PC-3 (cell line): ENCODE measurements at regions not wholly inside any gene's neighbourhood (a gene's known extent, or its start where the extent isn't known, plus 50 kb on each side); places are given as distances from the start of the nearest gene placed in this dataset.

Experiments
- EZH2 ChIP-seq: fragments of 300-600 bp; sonication (generic); IDR thresholded peaks from one replicate; pipeline ENCODE4 v1.6.1; 2017; ENCODE audit warnings: antibody characterized with exemption, mild to moderate bottlenecking, low read length; ENCODE audit not compliant: unreplicated experiment
- TF ChIP-seq, protein P1 (sequence below): fragments of 300-600 bp; sonication (generic); conservative IDR thresholded peaks from 2 replicates; pipeline ENCODE4 v1.5.1; 2017; ENCODE audit warnings: antibody characterized with exemption, low read depth, mild to moderate bottlenecking, low read length

DNA sequence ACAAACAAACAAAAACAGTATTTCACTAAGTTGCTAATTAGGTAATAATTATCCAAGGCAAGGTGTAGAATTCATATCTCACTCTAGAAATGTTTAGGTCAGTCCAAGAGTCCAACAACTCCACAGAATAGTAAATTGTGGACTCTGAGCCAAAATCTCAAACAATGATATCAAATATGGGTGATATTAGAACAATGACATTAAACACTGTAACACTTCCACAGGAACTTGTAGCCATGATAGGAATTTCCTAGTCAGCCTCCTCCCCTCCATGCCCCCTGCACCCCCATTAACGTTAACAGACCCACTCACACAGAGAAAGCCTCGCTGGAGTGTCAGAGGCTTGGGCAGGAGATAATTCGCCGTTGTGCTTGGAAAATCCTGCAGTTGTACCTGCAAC is 305.0 kb upstream of the PIK3R1 start:
- TF ChIP-seq, protein P1, sequence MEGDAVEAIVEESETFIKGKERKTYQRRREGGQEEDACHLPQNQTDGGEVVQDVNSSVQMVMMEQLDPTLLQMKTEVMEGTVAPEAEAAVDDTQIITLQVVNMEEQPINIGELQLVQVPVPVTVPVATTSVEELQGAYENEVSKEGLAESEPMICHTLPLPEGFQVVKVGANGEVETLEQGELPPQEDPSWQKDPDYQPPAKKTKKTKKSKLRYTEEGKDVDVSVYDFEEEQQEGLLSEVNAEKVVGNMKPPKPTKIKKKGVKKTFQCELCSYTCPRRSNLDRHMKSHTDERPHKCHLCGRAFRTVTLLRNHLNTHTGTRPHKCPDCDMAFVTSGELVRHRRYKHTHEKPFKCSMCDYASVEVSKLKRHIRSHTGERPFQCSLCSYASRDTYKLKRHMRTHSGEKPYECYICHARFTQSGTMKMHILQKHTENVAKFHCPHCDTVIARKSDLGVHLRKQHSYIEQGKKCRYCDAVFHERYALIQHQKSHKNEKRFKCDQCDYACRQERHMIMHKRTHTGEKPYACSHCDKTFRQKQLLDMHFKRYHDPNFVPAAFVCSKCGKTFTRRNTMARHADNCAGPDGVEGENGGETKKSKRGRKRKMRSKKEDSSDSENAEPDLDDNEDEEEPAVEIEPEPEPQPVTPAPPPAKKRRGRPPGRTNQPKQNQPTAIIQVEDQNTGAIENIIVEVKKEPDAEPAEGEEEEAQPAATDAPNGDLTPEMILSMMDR, result no peak
- no peak for TF ChIP-seq EZH2
